MCF 10A (cell line): ENCODE measurements at regions not wholly inside any gene's neighbourhood (a gene's known extent, or its start where the extent isn't known, plus 50 kb on each side); places are given as distances from the start of the nearest gene placed in this dataset.
"Not testable (repeated sequence)": the region's sequence is repeated elsewhere in the genome, so short reads cannot be mapped to it uniquely, and the experiment has no call there.

Experiments
- BruUV-seq: library from RNA; stranded (reverse); fragments of 400-500 nt; replicated peaks from 2 replicates; lab custom pipeline; 2021; lab: Mats Ljungman, UMichigan
- CTCF ChIA-PET: fragments of 300-600 bp; sonication (Branson Sonifier 250); formaldehyde crosslinking; extraction: SDS; loops from one replicate; lab custom pipeline; 2021; ENCODE audit warnings: antibody characterized with exemption, inconsistent platforms; lab: Yijun Ruan, JAX
- POLR2A ChIA-PET: fragments of 300-600, 350-650 bp; sonication (Branson Sonifier 250); formaldehyde crosslinking; extraction: SDS; loops from one replicate; lab custom pipeline; 2020; ENCODE audit warnings: antibody characterized with exemption, inconsistent platforms; lab: Yijun Ruan, JAX
- DNase-seq: peaks from one replicate; pipeline ENCODE4 v3.0.0-alpha.2; 2018; ENCODE audit not compliant: unreplicated experiment
- H3K27ac Mint-ChIP-seq: one replicate; pipeline ENCODE4 v1.8.0; 2022; ENCODE audit warnings: mild to moderate bottlenecking, low read depth, mixed read lengths; ENCODE audit not compliant: unreplicated experiment
- H3K27me3 Mint-ChIP-seq: one replicate; pipeline ENCODE4 v1.8.0; 2022; ENCODE audit warnings: mixed read lengths; ENCODE audit not compliant: insufficient read depth, unreplicated experiment
- H3K36me3 Mint-ChIP-seq: one replicate; pipeline ENCODE4 v1.8.0; 2022; ENCODE audit warnings: mild to moderate bottlenecking, moderate library complexity, mixed read lengths; ENCODE audit not compliant: insufficient read depth, unreplicated experiment
- H3K4me1 Mint-ChIP-seq: one replicate; pipeline ENCODE4 v1.8.0; 2022; ENCODE audit warnings: mixed read lengths; ENCODE audit not compliant: insufficient read depth, unreplicated experiment
- H3K4me3 Mint-ChIP-seq: one replicate; pipeline ENCODE4 v1.8.0; 2022; ENCODE audit warnings: mild to moderate bottlenecking, moderate library complexity, mixed read lengths; ENCODE audit not compliant: unreplicated experiment
- H3K9me3 Mint-ChIP-seq: one replicate; pipeline ENCODE4 v1.8.0; 2022; ENCODE audit warnings: mixed read lengths; ENCODE audit not compliant: unreplicated experiment
- intact Hi-C: fragments of 100-400 bp; cut with micrococcal nuclease; formaldehyde crosslinking; loops from 2 replicates; pipeline ENCODE4 v1.14.1; 2022
- TF ChIP-seq, protein P1 (sequence below): fragments of 200-600 bp; IDR thresholded peaks from one replicate; pipeline ENCODE4 v1.8.0; 2022; ENCODE audit warnings: antibody characterized with exemption, mild to moderate bottlenecking; ENCODE audit not compliant: unreplicated experiment

GRCh38 chr12:23245186-23245585 lies 620.2 kb downstream of the ETNK1 start:
- intact Hi-C loops = no loop called here
- no TSS peak for BruUV-seq
- DNase-seq = no peak
- ChIA-PET CTCF (no interaction called here), POLR2A (no interaction called here)
- no peaks in the 10 kb centered on the region for H3K9me3 Mint-ChIP-seq
- no peak overlapping the region for H3K4me3 Mint-ChIP-seq
- H3K36me3 Mint-ChIP-seq = no peaks in the 10 kb centered on the region
- no peaks in the 10 kb centered on the region for H3K4me1 Mint-ChIP-seq
- H3K27me3 Mint-ChIP-seq = no peaks in the 10 kb centered on the region
- no peak overlapping the region for H3K27ac Mint-ChIP-seq
- TF ChIP-seq, protein P1, sequence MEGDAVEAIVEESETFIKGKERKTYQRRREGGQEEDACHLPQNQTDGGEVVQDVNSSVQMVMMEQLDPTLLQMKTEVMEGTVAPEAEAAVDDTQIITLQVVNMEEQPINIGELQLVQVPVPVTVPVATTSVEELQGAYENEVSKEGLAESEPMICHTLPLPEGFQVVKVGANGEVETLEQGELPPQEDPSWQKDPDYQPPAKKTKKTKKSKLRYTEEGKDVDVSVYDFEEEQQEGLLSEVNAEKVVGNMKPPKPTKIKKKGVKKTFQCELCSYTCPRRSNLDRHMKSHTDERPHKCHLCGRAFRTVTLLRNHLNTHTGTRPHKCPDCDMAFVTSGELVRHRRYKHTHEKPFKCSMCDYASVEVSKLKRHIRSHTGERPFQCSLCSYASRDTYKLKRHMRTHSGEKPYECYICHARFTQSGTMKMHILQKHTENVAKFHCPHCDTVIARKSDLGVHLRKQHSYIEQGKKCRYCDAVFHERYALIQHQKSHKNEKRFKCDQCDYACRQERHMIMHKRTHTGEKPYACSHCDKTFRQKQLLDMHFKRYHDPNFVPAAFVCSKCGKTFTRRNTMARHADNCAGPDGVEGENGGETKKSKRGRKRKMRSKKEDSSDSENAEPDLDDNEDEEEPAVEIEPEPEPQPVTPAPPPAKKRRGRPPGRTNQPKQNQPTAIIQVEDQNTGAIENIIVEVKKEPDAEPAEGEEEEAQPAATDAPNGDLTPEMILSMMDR = no peak

GRCh38 chr12:23253191-23253590 lies 628.2 kb downstream of the ETNK1 start:
- CTCF ChIA-PET = interaction anchor here (0.5 to 0.6 kb wide), 2 partner anchors 198 to 476 kb away, joined by 3 to 5 read pairs; no protein-coding TSS in a partner anchor
- Mint-ChIP-seq H3K4me1 (no peaks in the 10 kb centered on the region), H3K36me3 (no peaks in the 10 kb centered on the region), H3K9me3 (peaks cover 11% of the 10 kb centered on the region), H3K27me3 (no peaks in the 10 kb centered on the region), H3K27ac (no peak overlapping the region), H3K4me3 (no peak overlapping the region)
- intact Hi-C loops = no loop called here
- TF ChIP-seq, protein P1 = no peak
- BruUV-seq = no TSS peak
- no peak for DNase-seq
- POLR2A ChIA-PET = no interaction called here

GRCh38 chr12:23253910-23254309 lies 628.9 kb downstream of the ETNK1 start:
- BruUV-seq, H3K4me1 Mint-ChIP-seq, CTCF ChIA-PET, DNase-seq, H3K36me3 Mint-ChIP-seq, intact Hi-C loops, H3K27me3 Mint-ChIP-seq, H3K4me3 Mint-ChIP-seq, H3K27ac Mint-ChIP-seq, POLR2A ChIA-PET: not testable (repeated sequence)
- peaks cover 11% of the 10 kb centered on the region for H3K9me3 Mint-ChIP-seq

- CTCF ChIA-PET = no interaction called here
- no peak for DNase-seq
- Mint-ChIP-seq H3K9me3 (no peaks in the 10 kb centered on the region), H3K36me3 (no peaks in the 10 kb centered on the region), H3K4me3 (no peak overlapping the region), H3K4me1 (no peaks in the 10 kb centered on the region), H3K27me3 (peaks cover 15% of the 10 kb centered on the region), H3K27ac (no peak overlapping the region)
- intact Hi-C loops = no loop called here
- TF ChIP-seq, protein P1 = no peak
- POLR2A ChIA-PET = no interaction called here
- no TSS peak for BruUV-seq
These were observed 634.6 kb downstream of the ETNK1 start for GRCh38 chr12:23259558-23259957.

GRCh38 chr12:23262670-23263069 lies 637.7 kb downstream of the ETNK1 start:
- no peaks in the 10 kb centered on the region for H3K9me3 Mint-ChIP-seq
- POLR2A ChIA-PET = no interaction called here
- TF ChIP-seq, protein P1 = no peak
- intact Hi-C loops = no loop called here
- H3K4me3 Mint-ChIP-seq = no peak overlapping the region
- no peak for DNase-seq
- H3K36me3 Mint-ChIP-seq = no peaks in the 10 kb centered on the region
- H3K27me3 Mint-ChIP-seq = peaks cover 15% of the 10 kb centered on the region
- no TSS peak for BruUV-seq
- no peaks in the 10 kb centered on the region for H3K4me1 Mint-ChIP-seq
- CTCF ChIA-PET = no interaction called here
- no peak overlapping the region for H3K27ac Mint-ChIP-seq
